ENCODE measurements at regions not wholly inside any gene's neighbourhood (a gene's known extent, or its start where the extent isn't known, plus 50 kb on each side); places are given as distances from the start of the nearest gene placed in this dataset.

GRCh38 chr9:31005086-31005665 lies 1379.3 kb upstream of the ACO1 start:
- H3K27ac ChIP-seq: no peak overlapping the region
- no peak for TF ChIP-seq ZFX (IDR thresholded peaks at IDR 0.05)
- TF ChIP-seq CTCF (conservative IDR thresholded peaks at IDR 0.05): no peak

- TF ChIP-seq ZFX (IDR thresholded peaks at IDR 0.05) (no peak), CTCF (conservative IDR thresholded peaks at IDR 0.05) (no peak)
- no peak overlapping the region for H3K27ac ChIP-seq
These were observed 1371.1 kb upstream of the ACO1 start for GRCh38 chr9:31013371-31013770.

- TF ChIP-seq ZFX (IDR thresholded peaks at IDR 0.05): no peak
- no peak for TF ChIP-seq CTCF (conservative IDR thresholded peaks at IDR 0.05)
These were observed 1360.6 kb upstream of the ACO1 start for GRCh38 chr9:31023847-31024246.

GRCh38 chr9:31027678-31028077 lies 1356.8 kb upstream of the ACO1 start:
- TF ChIP-seq CTCF (conservative IDR thresholded peaks at IDR 0.05) (no peak), ZFX (IDR thresholded peaks at IDR 0.05) (no peak)
- H3K27ac ChIP-seq: no peak overlapping the region

More at GRCh38 chr9:31023847-31024246, 1360.6 kb upstream of the ACO1 start:
- H3K27ac ChIP-seq: no peak overlapping the region

- TF ChIP-seq ZFX (IDR thresholded peaks at IDR 0.05) (no peak), CTCF (conservative IDR thresholded peaks at IDR 0.05) (no peak)
- no peak overlapping the region for H3K27ac ChIP-seq
These were observed 1356.3 kb upstream of the ACO1 start for GRCh38 chr9:31028137-31028536.

GRCh38 chr9:31030741-31031202 lies 1353.7 kb upstream of the ACO1 start:
- TF ChIP-seq CTCF (conservative IDR thresholded peaks at IDR 0.05): no peak
- TF ChIP-seq ZFX (IDR thresholded peaks at IDR 0.05): no peak
- no peak overlapping the region for H3K27ac ChIP-seq

- TF ChIP-seq ZFX (IDR thresholded peaks at IDR 0.05) (no peak), CTCF (conservative IDR thresholded peaks at IDR 0.05) (no peak)
- no peak overlapping the region for H3K27ac ChIP-seq
These were observed 1352.2 kb upstream of the ACO1 start for GRCh38 chr9:31032206-31032605.

Measured in C4-2B (cell line).